AG04449 (cell line): ENCODE measurements at regions not wholly inside any gene's neighbourhood (a gene's known extent, or its start where the extent isn't known, plus 50 kb on each side); places are given as distances from the start of the nearest gene placed in this dataset.

Experiments
- CTCF ChIA-PET: fragments of 350-600 bp; formaldehyde crosslinking; extraction: SDS; loops from one replicate; lab custom pipeline; 2021; ENCODE audit warnings: antibody characterized with exemption; lab: Yijun Ruan, JAX
- POLR2A ChIA-PET: fragments of 400-600, 350-600 bp; formaldehyde crosslinking; extraction: SDS; loops from one replicate; lab custom pipeline; 2020; ENCODE audit warnings: antibody characterized with exemption, inconsistent platforms; lab: Yijun Ruan, JAX
- DNase-seq: peaks from one replicate; pipeline ENCODE4 v3.0.0-alpha.2; 2010; ENCODE audit warnings: low read depth, low spot score
- H3K4me3 ChIP-seq: 2 replicates; pipeline ENCODE4 v1.5.1; 2011; ENCODE audit warnings: low read depth, mild to moderate bottlenecking, control low read depth, low read length
- CTCF ChIP-seq: IDR thresholded peaks from one replicate; pipeline ENCODE4 v1.5.1; 2011; ENCODE audit warnings: mild to moderate bottlenecking, moderate library complexity, low read length, control low read depth, inconsistent platforms; ENCODE audit not compliant: insufficient read depth; ENCODE audit errors: missing control alignments

- TF ChIP-seq CTCF = no peak
- CTCF ChIA-PET = no interaction called here
- POLR2A ChIA-PET = no interaction called here
Measured at GRCh38 chr22:48395201-48395600, 1432.5 kb downstream of the BRD1 start.

GRCh38 chr22:48394787-48395186 is 1432.9 kb downstream of the BRD1 start:
- ChIA-PET CTCF (no interaction called here), POLR2A (no interaction called here)
- no peak for TF ChIP-seq CTCF
- no peak for DNase-seq
- no peak overlapping the region for H3K4me3 ChIP-seq

More at GRCh38 chr22:48395201-48395600, 1432.5 kb downstream of the BRD1 start:
- DNase-seq = no peak
- H3K4me3 ChIP-seq = no peak overlapping the region

- no peak overlapping the region for H3K4me3 ChIP-seq
- DNase-seq = no peak
- no peak for TF ChIP-seq CTCF
- ChIA-PET CTCF (no interaction called here), POLR2A (no interaction called here)
Measured at GRCh38 chr22:48393885-48394284, 1433.8 kb downstream of the BRD1 start.

- ChIA-PET CTCF (interaction anchor here (1.0 kb wide), 1 partner anchor 18 kb away, joined by 3 read pairs; no protein-coding TSS in a partner anchor), POLR2A (no interaction called here)
- no peak for DNase-seq
- no peak for TF ChIP-seq CTCF
- H3K4me3 ChIP-seq = no peak overlapping the region
Measured at GRCh38 chr22:48393041-48393370, 1434.7 kb downstream of the BRD1 start.

- DNase-seq = no peak
- no peak overlapping the region for H3K4me3 ChIP-seq
- TF ChIP-seq CTCF = no peak
- ChIA-PET CTCF (no interaction called here), POLR2A (no interaction called here)
Measured at GRCh38 chr22:48391820-48392219, 1435.9 kb downstream of the BRD1 start.

GRCh38 chr22:48391171-48391711 is 1436.4 kb downstream of the BRD1 start:
- no peak overlapping the region for H3K4me3 ChIP-seq
- ChIA-PET CTCF (no interaction called here), POLR2A (no interaction called here)
- no peak for DNase-seq
- no peak for TF ChIP-seq CTCF
